ENCODE measurements at regions not wholly inside any gene's neighbourhood (a gene's known extent, or its start where the extent isn't known, plus 50 kb on each side); places are given as distances from the start of the nearest gene placed in this dataset.

GRCh38 chr1:218743861-218744505, 398.8 kb downstream of the TGFB2 start:
- 96% methylated on average over 4 of the region's 4 CpGs for WGBS
- no peak overlapping the region for H3K4me2 ChIP-seq (ENCODE audit: low read length, poor library complexity, severe bottlenecking)
- H3K79me1 ChIP-seq (replicated peaks; ENCODE audit: low read length, poor library complexity, severe bottlenecking): no peaks in the 10 kb centered on the region
- H2AK5ac ChIP-seq (ENCODE audit: low read length, severe bottlenecking): no peak overlapping the region
- H2BK120ac ChIP-seq (ENCODE audit: low read depth, low read length): no peak overlapping the region
- H4K8ac ChIP-seq (ENCODE audit: low read length): no peak overlapping the region
- peaks cover 1% of the 10 kb centered on the region for H3K4me1 ChIP-seq (ENCODE audit: control insufficient read depth, insufficient read depth, low read depth, low read length)
- no peaks in the 10 kb centered on the region for H3K36me3 ChIP-seq (ENCODE audit: control insufficient read depth in 1 of 2, insufficient read depth in 2 of 2, low read depth in 1 of 2, low read length in 2 of 2)
- peak overlapping the region in 1 of 2 experiments; percentile 16 for H3K18ac ChIP-seq (ENCODE audit: low read depth in 1 of 2, low read length in 2 of 2)
- H3K4ac ChIP-seq (ENCODE audit: low read depth in 1 of 2, low read length in 2 of 2): no peak overlapping the region
- H3K27me3 ChIP-seq (ENCODE audit: control insufficient read depth in 1 of 2, insufficient read depth in 1 of 2, low read length in 2 of 2): no peaks in the 10 kb centered on the region
- H4K91ac ChIP-seq (ENCODE audit: low read length): no peak overlapping the region
- no peak overlapping the region for H3K23ac ChIP-seq (ENCODE audit: low read length in 2 of 2)
- no peak overlapping the region for H2BK12ac ChIP-seq (ENCODE audit: low read length in 2 of 2)
- H3K9ac ChIP-seq (ENCODE audit: low read length): no peak overlapping the region
- no peak overlapping the region for H3K27ac ChIP-seq (ENCODE audit: low read length, poor library complexity, severe bottlenecking)
- H2AFZ ChIP-seq (ENCODE audit: low read depth, low read length): no peak overlapping the region
- no peak overlapping the region for H3K4me3 ChIP-seq (ENCODE audit: insufficient read depth in 1 of 2, low read depth in 1 of 2, low read length in 2 of 2)
- H2BK15ac ChIP-seq (ENCODE audit: low read depth, poor library complexity, severe bottlenecking): no peak overlapping the region
- peaks cover 5% of the 10 kb centered on the region for H3K9me3 ChIP-seq (ENCODE audit: control insufficient read depth, low read length)
- no peak overlapping the region for H2BK5ac ChIP-seq (ENCODE audit: low read depth, low read length, poor library complexity, severe bottlenecking)
- H3K14ac ChIP-seq (ENCODE audit: low read length in 2 of 2): no peak overlapping the region
- no peak for DNase-seq

GRCh38 chr1:218748071-218748470, 402.9 kb downstream of the TGFB2 start:
- DNase-seq: no peak
- Histone ChIP-seq H3K4me3 (ENCODE audit: insufficient read depth in 1 of 2, low read depth in 1 of 2, low read length in 2 of 2) (no peak overlapping the region), H3K9me3 (ENCODE audit: control insufficient read depth, low read length) (peaks cover 5% of the 10 kb centered on the region), H3K27me3 (ENCODE audit: control insufficient read depth in 1 of 2, insufficient read depth in 1 of 2, low read length in 2 of 2) (no peaks in the 10 kb centered on the region), H4K91ac (ENCODE audit: low read length) (no peak overlapping the region), H2AK5ac (ENCODE audit: low read length, severe bottlenecking) (no peak overlapping the region), H3K18ac (ENCODE audit: low read depth in 1 of 2, low read length in 2 of 2) (no peak overlapping the region), H2BK12ac (ENCODE audit: low read length in 2 of 2) (no peak overlapping the region), H3K4ac (ENCODE audit: low read depth in 1 of 2, low read length in 2 of 2) (no peak overlapping the region), H3K9ac (ENCODE audit: low read length) (no peak overlapping the region), H3K36me3 (ENCODE audit: control insufficient read depth in 1 of 2, insufficient read depth in 2 of 2, low read depth in 1 of 2, low read length in 2 of 2) (no peaks in the 10 kb centered on the region), H3K14ac (ENCODE audit: low read length in 2 of 2) (no peak overlapping the region), H2BK120ac (ENCODE audit: low read depth, low read length) (no peak overlapping the region), H3K27ac (ENCODE audit: low read length, poor library complexity, severe bottlenecking) (no peak overlapping the region), H2BK5ac (ENCODE audit: low read depth, low read length, poor library complexity, severe bottlenecking) (no peak overlapping the region), H2AFZ (ENCODE audit: low read depth, low read length) (no peak overlapping the region), H2BK15ac (ENCODE audit: low read depth, poor library complexity, severe bottlenecking) (no peak overlapping the region), H4K8ac (ENCODE audit: low read length) (no peak overlapping the region), H3K4me2 (ENCODE audit: low read length, poor library complexity, severe bottlenecking) (no peak overlapping the region), H3K23ac (ENCODE audit: low read length in 2 of 2) (no peak overlapping the region), H3K4me1 (ENCODE audit: control insufficient read depth, insufficient read depth, low read depth, low read length) (no peaks in the 10 kb centered on the region), H3K79me1 (replicated peaks; ENCODE audit: low read length, poor library complexity, severe bottlenecking) (no peaks in the 10 kb centered on the region)
- WGBS: 88% methylated on average over 1 of the region's 1 CpG

- H3K4me3 ChIP-seq (ENCODE audit: insufficient read depth in 1 of 2, low read depth in 1 of 2, low read length in 2 of 2): no peak overlapping the region
Measured at GRCh38 chr1:218750216-218750970, 405.3 kb downstream of the TGFB2 start.

GRCh38 chr1:218751208-218751948, 406.2 kb downstream of the TGFB2 start:
- no peak overlapping the region for H2BK5ac ChIP-seq (ENCODE audit: low read depth, low read length, poor library complexity, severe bottlenecking)
- no peaks in the 10 kb centered on the region for H3K79me1 ChIP-seq (replicated peaks; ENCODE audit: low read length, poor library complexity, severe bottlenecking)
- peaks cover 0 to 3% of the 10 kb centered on the region in 2 experiments for H3K36me3 ChIP-seq (ENCODE audit: control insufficient read depth in 1 of 2, insufficient read depth in 2 of 2, low read depth in 1 of 2, low read length in 2 of 2)
- no peak for DNase-seq
- no peak overlapping the region for H3K9ac ChIP-seq (ENCODE audit: low read length)
- no peak overlapping the region for H4K91ac ChIP-seq (ENCODE audit: low read length)
- no peak overlapping the region for H3K18ac ChIP-seq (ENCODE audit: low read depth in 1 of 2, low read length in 2 of 2)
- no peak overlapping the region for H3K27ac ChIP-seq (ENCODE audit: low read length, poor library complexity, severe bottlenecking)
- no peak overlapping the region for H3K14ac ChIP-seq (ENCODE audit: low read length in 2 of 2)
- no peak overlapping the region for H3K4me2 ChIP-seq (ENCODE audit: low read length, poor library complexity, severe bottlenecking)
- WGBS: 93% methylated on average over 12 of the region's 12 CpGs
- no peak overlapping the region for H4K8ac ChIP-seq (ENCODE audit: low read length)
- H2BK12ac ChIP-seq (ENCODE audit: low read length in 2 of 2): no peak overlapping the region
- no peak overlapping the region for H3K23ac ChIP-seq (ENCODE audit: low read length in 2 of 2)
- no peak overlapping the region for H2AK5ac ChIP-seq (ENCODE audit: low read length, severe bottlenecking)
- H3K27me3 ChIP-seq (ENCODE audit: control insufficient read depth in 1 of 2, insufficient read depth in 1 of 2, low read length in 2 of 2): no peaks in the 10 kb centered on the region
- no peak overlapping the region for H3K4ac ChIP-seq (ENCODE audit: low read depth in 1 of 2, low read length in 2 of 2)
- H3K4me1 ChIP-seq (ENCODE audit: control insufficient read depth, insufficient read depth, low read depth, low read length): no peaks in the 10 kb centered on the region
- no peak overlapping the region for H2BK15ac ChIP-seq (ENCODE audit: low read depth, poor library complexity, severe bottlenecking)
- H2AFZ ChIP-seq (ENCODE audit: low read depth, low read length): no peak overlapping the region
- H3K4me3 ChIP-seq (ENCODE audit: insufficient read depth in 1 of 2, low read depth in 1 of 2, low read length in 2 of 2): no peak overlapping the region
- no peak overlapping the region for H2BK120ac ChIP-seq (ENCODE audit: low read depth, low read length)
- no peaks in the 10 kb centered on the region for H3K9me3 ChIP-seq (ENCODE audit: control insufficient read depth, low read length)

More at GRCh38 chr1:218750216-218750970, 405.3 kb downstream of the TGFB2 start:
- Histone ChIP-seq H2BK5ac (ENCODE audit: low read depth, low read length, poor library complexity, severe bottlenecking) (no peak overlapping the region), H2BK12ac (ENCODE audit: low read length in 2 of 2) (no peak overlapping the region), H4K91ac (ENCODE audit: low read length) (no peak overlapping the region), H4K8ac (ENCODE audit: low read length) (no peak overlapping the region), H3K79me1 (replicated peaks; ENCODE audit: low read length, poor library complexity, severe bottlenecking) (no peaks in the 10 kb centered on the region), H2AFZ (ENCODE audit: low read depth, low read length) (no peak overlapping the region), H3K23ac (ENCODE audit: low read length in 2 of 2) (no peak overlapping the region), H2AK5ac (ENCODE audit: low read length, severe bottlenecking) (no peak overlapping the region), H3K27me3 (ENCODE audit: control insufficient read depth in 1 of 2, insufficient read depth in 1 of 2, low read length in 2 of 2) (no peaks in the 10 kb centered on the region), H3K4me1 (ENCODE audit: control insufficient read depth, insufficient read depth, low read depth, low read length) (no peaks in the 10 kb centered on the region), H3K14ac (ENCODE audit: low read length in 2 of 2) (no peak overlapping the region), H3K9me3 (ENCODE audit: control insufficient read depth, low read length) (peaks cover 4% of the 10 kb centered on the region), H3K4ac (ENCODE audit: low read depth in 1 of 2, low read length in 2 of 2) (no peak overlapping the region), H2BK120ac (ENCODE audit: low read depth, low read length) (no peak overlapping the region), H3K18ac (ENCODE audit: low read depth in 1 of 2, low read length in 2 of 2) (no peak overlapping the region), H3K4me2 (ENCODE audit: low read length, poor library complexity, severe bottlenecking) (no peak overlapping the region), H3K36me3 (ENCODE audit: control insufficient read depth in 1 of 2, insufficient read depth in 2 of 2, low read depth in 1 of 2, low read length in 2 of 2) (peaks cover 0 to 3% of the 10 kb centered on the region in 2 experiments), H3K9ac (ENCODE audit: low read length) (no peak overlapping the region), H2BK15ac (ENCODE audit: low read depth, poor library complexity, severe bottlenecking) (no peak overlapping the region), H3K27ac (ENCODE audit: low read length, poor library complexity, severe bottlenecking) (no peak overlapping the region)
- WGBS: 97% methylated on average over 16 of the region's 16 CpGs
- DNase-seq: no peak

Measured in mesenchymal stem cell (in vitro differentiated cells and primary cell).